Pons (tissue), 1 donor: ENCODE measurements at regions not wholly inside any gene's neighbourhood (a gene's known extent, or its start where the extent isn't known, plus 50 kb on each side); places are given as distances from the start of the nearest gene placed in this dataset.
"Not testable (repeated sequence)": the region's sequence is repeated elsewhere in the genome, so short reads cannot be mapped to it uniquely, and the experiment has no call there.

ENCODE experiments used
- DNase-seq: peaks from one replicate; pipeline ENCODE4 v3.0.0-alpha.2; 2016; ENCODE audit warnings: low spot score

GRCh38 chr5:152178350-152178699 lies 226.8 kb downstream of the NMUR2 start:
- DNase-seq = no peak

GRCh38 chr5:152177626-152178349 lies 227.3 kb downstream of the NMUR2 start:
- no peak for DNase-seq

GRCh38 chr5:152171888-152172287 lies 233.2 kb downstream of the NMUR2 start:
- no peak for DNase-seq

- peak; percentile 23 for DNase-seq
These were observed 234.7 kb downstream of the NMUR2 start for GRCh38 chr5:152170350-152170749.

- no peak for DNase-seq
These were observed 240.2 kb upstream of the GLRA1 start for GRCh38 chr5:152164860-152165259.

- DNase-seq = not testable (repeated sequence)
These were observed 235.2 kb upstream of the GLRA1 start for GRCh38 chr5:152159894-152160293.

- DNase-seq = not testable (repeated sequence)
These were observed 229.8 kb upstream of the GLRA1 start for GRCh38 chr5:152154452-152154851.

GRCh38 chr5:152151940-152152339 lies 227.3 kb upstream of the GLRA1 start:
- no peak for DNase-seq

GRCh38 chr5:152151113-152151512 lies 226.5 kb upstream of the GLRA1 start:
- no peak for DNase-seq

- no peak for DNase-seq
These were observed 222.6 kb upstream of the GLRA1 start for GRCh38 chr5:152147286-152147685.

- DNase-seq = no peak
These were observed 221.9 kb upstream of the GLRA1 start for GRCh38 chr5:152146566-152146965.

- DNase-seq = no peak
These were observed 219.9 kb upstream of the GLRA1 start for GRCh38 chr5:152144556-152144955.

GRCh38 chr5:152144030-152144429 lies 219.4 kb upstream of the GLRA1 start:
- DNase-seq = no peak

GRCh38 chr5:152142840-152143469 lies 218.3 kb upstream of the GLRA1 start:
- peak; percentile 51 for DNase-seq

- no peak for DNase-seq
These were observed 215.7 kb upstream of the GLRA1 start for GRCh38 chr5:152140347-152140746.

GRCh38 chr5:152137063-152137462 lies 212.4 kb upstream of the GLRA1 start:
- no peak for DNase-seq

- DNase-seq = no peak
These were observed 211.7 kb upstream of the GLRA1 start for GRCh38 chr5:152136321-152136720.

GRCh38 chr5:152135827-152136226 lies 211.2 kb upstream of the GLRA1 start:
- no peak for DNase-seq

GRCh38 chr5:152125661-152126205 lies 201.1 kb upstream of the GLRA1 start:
- DNase-seq = no peak

GRCh38 chr5:152124409-152125041 lies 199.9 kb upstream of the GLRA1 start:
- no peak for DNase-seq

GRCh38 chr5:152118676-152119470 lies 194.2 kb upstream of the GLRA1 start:
- DNase-seq = no peak

- DNase-seq = no peak
These were observed 192.3 kb upstream of the GLRA1 start for GRCh38 chr5:152116934-152117333.
